Upper lobe of right lung (tissue), 1 donor: ENCODE measurements at regions not wholly inside any gene's neighbourhood (a gene's known extent, or its start where the extent isn't known, plus 50 kb on each side); places are given as distances from the start of the nearest gene placed in this dataset.

ENCODE experiments used
- ATAC-seq: fragments of 200-7000 bp; cut with Tn5 transposase; one replicate; pipeline ENCODE4 v1.9.1; 2020; ENCODE audit warnings: mild to moderate bottlenecking, moderate library complexity
- DNase-seq: peaks from one replicate; pipeline ENCODE4 v3.0.0-alpha.2; 2020
- H3K27ac ChIP-seq: fragments of 200-600 bp; one replicate; pipeline ENCODE4 v1.8.0; 2022
- H3K27me3 ChIP-seq: fragments of 200-600 bp; one replicate; pipeline ENCODE4 v1.8.0; 2022; ENCODE audit warnings: mild to moderate bottlenecking
- H3K36me3 ChIP-seq: fragments of 200-600 bp; one replicate; pipeline ENCODE4 v1.8.0; 2022
- H3K4me1 ChIP-seq: fragments of 200-600 bp; one replicate; pipeline ENCODE4 v1.8.0; 2022
- H3K4me3 ChIP-seq: fragments of 200-600 bp; one replicate; pipeline ENCODE4 v1.8.0; 2022; ENCODE audit warnings: mild to moderate bottlenecking
- H3K9me3 ChIP-seq: fragments of 200-600 bp; one replicate; pipeline ENCODE4 v1.8.0; 2022
- intact Hi-C: fragments of 100-400 bp; cut with DNase I; formaldehyde crosslinking; loops from one replicate; pipeline ENCODE4 v1.11.0; 2022
- TF ChIP-seq, protein P1 (sequence below): fragments of 200-600 bp; IDR thresholded peaks from one replicate; pipeline ENCODE4 v1.8.0; 2022; ENCODE audit warnings: antibody characterized with exemption
- donor health status: DM: no; HTN: yes; CAD: no; lungs with severe emphysema.

DNA sequence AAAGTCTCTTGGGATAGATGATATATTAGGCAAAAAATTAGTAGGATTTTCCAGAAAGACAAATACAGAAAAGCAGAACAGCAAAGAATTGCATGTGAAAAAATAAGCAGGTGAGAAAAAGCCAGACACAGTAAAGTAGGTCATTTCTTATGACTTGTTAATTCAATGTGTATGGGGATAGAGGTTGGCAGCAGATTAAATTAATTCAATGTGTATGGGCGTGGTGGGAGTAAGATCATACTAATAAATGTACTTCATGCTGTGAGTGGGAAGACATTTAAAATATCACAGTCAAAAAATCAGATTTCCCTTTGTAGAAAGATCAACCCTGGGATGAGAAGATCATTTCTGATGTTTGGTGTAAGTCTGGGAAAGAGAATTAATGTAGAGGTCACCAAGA, 1146.4 kb upstream of the INTU start:
- Histone ChIP-seq H3K4me1 (no peaks in the 10 kb centered on the region), H3K36me3 (no peaks in the 10 kb centered on the region), H3K9me3 (no peaks in the 10 kb centered on the region), H3K27me3 (no peaks in the 10 kb centered on the region), H3K27ac (no peak overlapping the region), H3K4me3 (no peak overlapping the region)
- DNase-seq: no peak
- no peak for ATAC-seq
- TF ChIP-seq, protein P1, sequence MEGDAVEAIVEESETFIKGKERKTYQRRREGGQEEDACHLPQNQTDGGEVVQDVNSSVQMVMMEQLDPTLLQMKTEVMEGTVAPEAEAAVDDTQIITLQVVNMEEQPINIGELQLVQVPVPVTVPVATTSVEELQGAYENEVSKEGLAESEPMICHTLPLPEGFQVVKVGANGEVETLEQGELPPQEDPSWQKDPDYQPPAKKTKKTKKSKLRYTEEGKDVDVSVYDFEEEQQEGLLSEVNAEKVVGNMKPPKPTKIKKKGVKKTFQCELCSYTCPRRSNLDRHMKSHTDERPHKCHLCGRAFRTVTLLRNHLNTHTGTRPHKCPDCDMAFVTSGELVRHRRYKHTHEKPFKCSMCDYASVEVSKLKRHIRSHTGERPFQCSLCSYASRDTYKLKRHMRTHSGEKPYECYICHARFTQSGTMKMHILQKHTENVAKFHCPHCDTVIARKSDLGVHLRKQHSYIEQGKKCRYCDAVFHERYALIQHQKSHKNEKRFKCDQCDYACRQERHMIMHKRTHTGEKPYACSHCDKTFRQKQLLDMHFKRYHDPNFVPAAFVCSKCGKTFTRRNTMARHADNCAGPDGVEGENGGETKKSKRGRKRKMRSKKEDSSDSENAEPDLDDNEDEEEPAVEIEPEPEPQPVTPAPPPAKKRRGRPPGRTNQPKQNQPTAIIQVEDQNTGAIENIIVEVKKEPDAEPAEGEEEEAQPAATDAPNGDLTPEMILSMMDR: no peak
- intact Hi-C loops: no loop called here

DNA sequence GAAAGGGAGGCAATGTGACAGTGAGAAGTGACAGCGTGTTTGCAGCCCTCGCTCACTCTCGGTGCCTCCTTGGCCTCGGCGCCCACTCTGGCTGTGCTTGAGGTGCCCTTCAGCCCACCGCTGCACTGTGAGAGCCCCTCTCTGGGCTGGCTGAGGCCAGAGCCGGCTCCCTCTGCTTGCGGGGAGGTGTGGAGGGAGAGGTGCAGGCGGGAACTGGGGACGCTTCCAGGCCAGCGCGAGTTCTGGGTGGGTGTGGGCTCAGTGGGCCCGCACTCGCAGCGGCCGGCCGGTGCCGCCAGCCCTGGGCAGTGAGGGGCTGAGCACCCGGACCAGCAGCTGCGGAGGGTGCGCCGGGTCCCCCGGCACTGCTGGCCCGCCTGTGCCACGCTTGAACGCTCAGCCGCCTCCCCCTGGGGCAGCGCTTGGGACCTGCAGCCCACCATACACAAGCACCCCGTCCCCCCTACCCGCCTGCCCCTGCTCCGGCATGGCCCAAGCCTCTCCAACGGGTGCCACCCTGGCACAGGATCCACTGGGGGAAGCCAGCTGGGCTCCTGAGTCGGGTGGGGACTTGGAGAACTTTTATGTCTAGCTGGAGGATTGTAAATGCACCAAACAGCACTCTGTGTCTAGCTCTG, 1142.8 kb upstream of the INTU start:
- no peaks in the 10 kb centered on the region for H3K9me3 ChIP-seq
- no peak overlapping the region for H3K27ac ChIP-seq
- intact Hi-C loops: no loop called here
- H3K4me3 ChIP-seq: no peak overlapping the region
- ATAC-seq: no peak
- H3K27me3 ChIP-seq: no peaks in the 10 kb centered on the region
- no peaks in the 10 kb centered on the region for H3K4me1 ChIP-seq
- TF ChIP-seq, protein P1: no peak
- DNase-seq: no peak
- H3K36me3 ChIP-seq: no peaks in the 10 kb centered on the region

DNA sequence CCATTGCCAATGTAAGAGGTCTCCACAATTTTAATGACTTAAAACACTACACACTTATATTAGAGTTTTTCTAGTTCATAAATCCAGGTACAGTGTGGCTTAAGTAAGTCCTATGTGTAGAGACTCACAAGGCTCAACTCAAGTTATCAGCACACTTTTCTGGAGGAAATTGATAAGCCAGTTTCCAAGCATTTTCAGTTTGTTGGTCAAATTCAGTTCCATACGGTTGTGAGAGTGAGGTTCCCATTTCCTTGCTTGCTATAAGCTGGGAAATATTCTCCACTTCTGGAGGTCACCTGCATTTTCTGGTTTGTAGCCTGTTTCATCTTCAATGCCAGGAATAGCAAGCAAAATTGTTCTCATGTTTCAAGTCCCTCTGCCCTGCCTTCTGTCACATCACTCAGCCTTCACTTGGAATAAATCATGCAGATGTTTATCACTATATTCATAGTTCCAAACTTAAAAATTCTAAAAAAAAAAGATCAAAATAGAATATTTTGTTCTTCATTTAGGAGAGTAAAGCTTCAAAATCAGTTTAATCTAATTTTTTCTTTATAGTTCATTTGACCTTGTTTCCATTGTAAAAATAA, 1137.5 kb upstream of the INTU start:
- ATAC-seq: no peak
- Histone ChIP-seq H3K36me3 (no peaks in the 10 kb centered on the region), H3K4me1 (no peaks in the 10 kb centered on the region), H3K27ac (no peak overlapping the region), H3K27me3 (no peaks in the 10 kb centered on the region), H3K9me3 (no peaks in the 10 kb centered on the region), H3K4me3 (no peak overlapping the region)
- intact Hi-C loops: no loop called here
- no peak for DNase-seq
- TF ChIP-seq, protein P1: no peak

DNA sequence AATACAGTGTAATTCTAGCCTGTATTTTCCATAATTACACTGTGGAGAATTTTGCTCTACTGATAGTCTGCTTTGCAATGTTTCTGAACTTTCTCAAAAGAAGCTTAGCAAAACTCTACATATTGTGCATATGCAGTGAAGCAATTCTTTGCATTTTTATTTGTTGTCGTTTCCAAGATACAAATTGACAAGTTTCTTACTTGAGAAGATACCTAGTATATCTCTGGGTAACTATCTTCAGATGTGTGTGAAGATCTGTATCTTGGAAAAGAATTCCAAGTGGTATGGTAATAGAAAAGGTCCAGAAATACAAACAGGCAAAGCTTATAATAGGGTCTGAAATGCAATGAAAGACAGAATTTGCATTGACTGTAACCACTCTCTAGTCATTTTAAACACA, 1119.8 kb upstream of the INTU start:
- H3K27ac ChIP-seq: no peak overlapping the region
- TF ChIP-seq, protein P1: no peak
- no peaks in the 10 kb centered on the region for H3K36me3 ChIP-seq
- intact Hi-C loops: no loop called here
- H3K4me3 ChIP-seq: no peak overlapping the region
- ATAC-seq (no peak), DNase-seq (no peak)
- H3K27me3 ChIP-seq: no peaks in the 10 kb centered on the region
- no peaks in the 10 kb centered on the region for H3K4me1 ChIP-seq
- no peaks in the 10 kb centered on the region for H3K9me3 ChIP-seq

DNA sequence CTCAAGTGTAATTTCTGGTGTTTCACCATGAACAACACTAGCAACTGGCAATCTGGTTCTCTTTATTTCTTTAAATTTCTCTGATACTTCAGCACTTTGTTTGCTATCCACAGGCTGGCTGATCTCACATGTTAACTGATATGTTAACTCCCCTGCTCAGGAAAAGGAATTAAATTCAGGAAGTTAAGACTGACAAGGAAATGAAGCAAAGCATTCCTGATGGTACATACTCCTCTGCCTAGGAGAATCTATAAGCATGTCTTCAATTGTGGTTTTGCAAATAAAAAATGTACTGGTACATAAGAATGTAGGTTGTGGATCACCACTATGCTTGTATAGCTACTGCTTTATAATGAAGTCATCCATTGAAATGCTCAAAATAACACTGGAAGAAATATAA, 1119.2 kb upstream of the INTU start:
- ATAC-seq: no peak
- intact Hi-C loops: no loop called here
- TF ChIP-seq, protein P1: no peak

More for the DNA sequence above, 1119.2 kb upstream of the INTU start:
- Histone ChIP-seq H3K27ac (no peak overlapping the region), H3K27me3 (no peaks in the 10 kb centered on the region), H3K4me1 (no peaks in the 10 kb centered on the region), H3K4me3 (no peak overlapping the region), H3K36me3 (no peaks in the 10 kb centered on the region), H3K9me3 (no peaks in the 10 kb centered on the region)
- DNase-seq: no peak
